K562 (cell line): ENCODE measurements at regions not wholly inside any gene's neighbourhood (a gene's known extent, or its start where the extent isn't known, plus 50 kb on each side); places are given as distances from the start of the nearest gene placed in this dataset.
A peak's percentile ranks its signal among the peaks of the same experiment; 100 is the strongest.

Experiments
- ATAC-seq: fragments of 200-7000 bp; cut with Tn5 transposase; 3 replicates; pipeline ENCODE4 v1.9.1; 2020; ENCODE audit warnings: moderate library complexity
- BruUV-seq: library from RNA; stranded (reverse); fragments of 400-500 nt; replicated peaks from 2 replicates; lab custom pipeline; 2021; lab: Mats Ljungman, UMichigan
- CTCF ChIA-PET: fragments of 300-600 bp; formaldehyde crosslinking; extraction: SDS; loops from one replicate; lab custom pipeline; 2021; ENCODE audit warnings: low intra/inter-chr PET ratio; lab: Yijun Ruan, JAX
- POLR2A ChIA-PET: fragments of 300-600, 350-650 bp; sonication (Branson Sonifier 250); formaldehyde crosslinking; extraction: SDS; loops from one replicate; lab custom pipeline; 2021; ENCODE audit warnings: antibody characterized with exemption, inconsistent platforms; lab: Yijun Ruan, JAX
- DNase-seq, 4 experiments: peaks; one replicate each; pipeline versions ENCODE4 v3.0.0 to v3.0.0-alpha.2; 2011 to 2018; ENCODE audit warnings: low spot score in 3 of 4, mixed read lengths in 3 of 4; ENCODE audit errors: extremely low read depth in 1 of 4
- FAIRE-seq: peaks from 2 replicates; lab custom pipeline; 2011; peaks lifted over from hg19 to GRCh38; lab: Jason Lieb, UNC
- H2AFZ ChIP-seq: 2 replicates; pipeline ENCODE4 v1.6.0; 2011; ENCODE audit warnings: low read depth, low read length, control low read depth, inconsistent platforms
- H3K27ac ChIP-seq: fragments of 200-600 bp; 3 replicates; pipeline ENCODE4 v1.8.0; 2011; ENCODE audit warnings: low read depth, mild to moderate bottlenecking, control low read depth, inconsistent platforms, low read length, moderate library complexity, mixed read lengths; ENCODE audit errors: extremely low read depth
- H3K27me3 ChIP-seq, 2 experiments: fragments of 300-600 bp in 1 of 2; 2 replicates in 1 of 2; 3 replicates in 1 of 2; pipeline versions ENCODE4 v1.6.0 to v1.8.0; 2011; ENCODE audit warnings: inconsistent platforms in 2 of 2, low read length in 2 of 2, mild to moderate bottlenecking in 1 of 2, mixed read lengths in 1 of 2, moderate library complexity in 1 of 2; ENCODE audit not compliant: control insufficient read depth in 2 of 2, insufficient read depth in 2 of 2
- H3K36me3 ChIP-seq: fragments of 300-600 bp; 3 replicates; pipeline ENCODE4 v1.8.0; 2011; ENCODE audit warnings: mild to moderate bottlenecking, low read length, inconsistent platforms; ENCODE audit not compliant: control insufficient read depth, insufficient read depth
- H3K4me1 ChIP-seq, 2 experiments: fragments of 200-600 bp in 1 of 2; replicated peaks in 1 of 2; 2 replicates in 1 of 2; 3 replicates in 1 of 2; pipeline versions ENCODE4 v1.5.1 to v1.8.0; 2011; ENCODE audit warnings: inconsistent platforms in 2 of 2, low read length in 2 of 2, mild to moderate bottlenecking in 1 of 2, mixed read lengths in 1 of 2, moderate library complexity in 1 of 2; ENCODE audit not compliant: control insufficient read depth in 2 of 2, insufficient read depth in 2 of 2
- H3K4me2 ChIP-seq: 2 replicates; pipeline ENCODE4 v1.6.1; 2011; ENCODE audit warnings: low read length, control low read depth, inconsistent platforms, mixed read lengths; ENCODE audit not compliant: insufficient read depth
- H3K4me3 ChIP-seq: fragments of 200-600 bp; sonication (generic), shearing (Covaris generic); 2 replicates; pipeline ENCODE4 v1.5.1; 2016; ENCODE audit warnings: control low read depth, inconsistent platforms
- H3K79me2 ChIP-seq: fragments of 200-600 bp; 3 replicates; pipeline ENCODE4 v1.8.0; 2011; ENCODE audit warnings: low read length, inconsistent platforms; ENCODE audit not compliant: control insufficient read depth, insufficient read depth
- H3K9ac ChIP-seq, 2 experiments: 2 replicates each; pipeline versions ENCODE4 v1.6.0 to v1.6.1; 2011; ENCODE audit warnings: low read depth in 2 of 2, low read length in 2 of 2, control low read depth in 1 of 2, inconsistent platforms in 1 of 2, mild to moderate bottlenecking in 1 of 2, mixed read lengths in 1 of 2; ENCODE audit not compliant: insufficient read depth in 1 of 2
- H3K9me1 ChIP-seq: one replicate; pipeline ENCODE4 v1.6.0; 2011; ENCODE audit warnings: inconsistent platforms, mild to moderate bottlenecking, low read length, moderate library complexity; ENCODE audit not compliant: control insufficient read depth, insufficient read depth
- H3K9me3 ChIP-seq: replicated peaks from 2 replicates; pipeline ENCODE4 v1.5.1; 2011; ENCODE audit warnings: low read depth, low read length, inconsistent platforms; ENCODE audit not compliant: control insufficient read depth, insufficient read depth
- H4K20me1 ChIP-seq: replicated peaks from 2 replicates; pipeline ENCODE4 v1.6.1; 2011; ENCODE audit warnings: low read length, inconsistent platforms, mixed read lengths; ENCODE audit not compliant: control insufficient read depth, insufficient read depth
- CEBPB ChIP-seq: fragments of 450-650 bp; IDR thresholded peaks from 2 replicates; pipeline ENCODE4 v1.6.1; 2016; ENCODE audit warnings: missing genetic modification characterization, missing compliant biosample characterization
- EP300 ChIP-seq: IDR thresholded peaks from 2 replicates; pipeline ENCODE4 v1.6.1; 2012; ENCODE audit warnings: low read length, improper control_type of control experiment
- KDM1A ChIP-seq, 2 experiments: fragments of 450-650 bp; IDR thresholded peaks; 2 replicates each; pipeline ENCODE4 v1.6.1; 2016; ENCODE audit warnings: mild to moderate bottlenecking in 2 of 2
- KLF13 ChIP-seq: fragments of 450-650 bp; IDR thresholded peaks from 2 replicates; pipeline ENCODE4 v1.6.1; 2016; ENCODE audit warnings: missing genetic modification characterization, low read depth, mild to moderate bottlenecking, missing compliant biosample characterization, moderate library complexity, borderline replicate concordance
- NFIC ChIP-seq: fragments of 450-650 bp; IDR thresholded peaks from 2 replicates; pipeline ENCODE4 v1.6.1; 2017; ENCODE audit warnings: mild to moderate bottlenecking, inconsistent platforms
- NFIX ChIP-seq: fragments of 250-450 bp; sonication (Bioruptor Pico); IDR thresholded peaks from 2 replicates; pipeline ENCODE4 v1.4.0; 2020; ENCODE audit warnings: low read depth, mild to moderate bottlenecking, moderate library complexity
- SLC30A9 ChIP-seq: fragments of 250-450 bp; sonication (Bioruptor Pico); IDR thresholded peaks from 2 replicates; pipeline ENCODE4 v1.8.0; 2022; ENCODE audit warnings: mild to moderate bottlenecking, moderate library complexity
- STAT5B ChIP-seq: fragments of 250-450 bp; sonication (Bioruptor Pico); IDR thresholded peaks from 2 replicates; pipeline ENCODE4 v1.8.0; 2021; ENCODE audit warnings: mild to moderate bottlenecking, inconsistent platforms
- TAF15 ChIP-seq: fragments of 200-400 bp; formaldehyde crosslinking; IDR thresholded peaks from 2 replicates; pipeline ENCODE4 v1.6.1; 2017; ENCODE audit warnings: mild to moderate bottlenecking, low read depth, low read length, moderate library complexity
- ZNF224 ChIP-seq: sonication (generic); formaldehyde crosslinking; IDR thresholded peaks from 2 replicates; pipeline ENCODE4 v1.8.0; 2022; ENCODE audit warnings: mild to moderate bottlenecking, missing genetic modification reagents
- ZNF24 ChIP-seq: fragments of 450-650 bp; IDR thresholded peaks from 2 replicates; pipeline ENCODE4 v1.6.1; 2016
- ZNF583 ChIP-seq: fragments of 250-450 bp; sonication (Bioruptor Pico); IDR thresholded peaks from 2 replicates; pipeline ENCODE4 v1.4.0; 2020
- WGBS: fragments of 100-300 bp; shearing (Covaris generic); methylation state at CpG from one replicate; pipeline ENCODE4 v1.1.6; 2016; ENCODE audit warnings: low coverage, mixed read lengths; ENCODE audit not compliant: insufficient coverage; ENCODE audit errors: missing lambda C conversion rate; 5-methylcytosine and 5-hydroxymethylcytosine counted together
- in situ Hi-C: fragments of 300-500 bp; cut with MboI; formaldehyde crosslinking; loops from 4 replicates; pipeline ENCODE4 v1.15.0; 2018; ENCODE audit warnings: inconsistent platforms, mixed read lengths
- intact Hi-C: fragments of 100-400 bp; cut with micrococcal nuclease; formaldehyde crosslinking; loops from 2 replicates; pipeline ENCODE4 v1.14.2; 2022
- TF ChIP-seq, protein P1 (sequence below): fragments of 150-350 bp; IDR thresholded peaks from 2 replicates; pipeline ENCODE4 v1.6.1; 2014; ENCODE audit warnings: low read depth, mild to moderate bottlenecking, low read length, borderline replicate concordance
- TF ChIP-seq, protein P2 (sequence below): fragments of 450-650 bp; IDR thresholded peaks from 2 replicates; pipeline ENCODE4 v1.6.1; 2016; ENCODE audit warnings: low read depth

DNA sequence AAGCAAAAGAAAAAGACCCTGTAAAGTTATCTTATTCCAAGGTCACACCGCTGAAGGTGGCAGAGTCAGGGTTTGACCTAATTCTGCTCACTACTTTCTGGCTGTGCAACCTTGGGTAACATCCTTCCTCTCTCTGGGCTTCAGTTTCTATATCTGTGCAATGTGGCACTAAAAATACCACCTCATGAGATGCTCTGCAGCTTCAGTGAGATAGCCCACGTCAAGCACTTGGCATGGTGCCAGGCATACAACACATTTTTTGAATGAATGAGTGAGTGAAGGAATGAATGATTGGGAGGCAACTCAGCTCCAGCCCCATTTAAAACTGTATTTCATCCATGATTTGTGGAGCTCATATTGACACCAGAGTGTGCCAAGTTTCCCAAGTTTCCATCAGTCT is 62.3 kb downstream of the FOXI1 start:
- in situ Hi-C loops (loop anchor here (10.0 kb wide), 1 partner anchor 453 kb away; no protein-coding TSS in a partner anchor), intact Hi-C loops (no loop called here)
- no peak overlapping the region for H3K27ac ChIP-seq
- H3K9me1 ChIP-seq = no peaks in the 10 kb centered on the region
- no peak overlapping the region for H3K4me3 ChIP-seq
- H3K79me2 ChIP-seq = no peaks in the 10 kb centered on the region
- no peaks in the 10 kb centered on the region for H3K4me1 ChIP-seq
- WGBS = 4% methylated on average over 2 of the region's 2 CpGs
- no peak overlapping the region for H2AFZ ChIP-seq
- H3K36me3 ChIP-seq = no peaks in the 10 kb centered on the region
- BruUV-seq = no TSS peak
- no peak for ATAC-seq
- FAIRE-seq = no peak
- no peak overlapping the region for H3K4me2 ChIP-seq
- POLR2A ChIA-PET = interaction anchor here (1.2 kb wide), 1 partner anchor 11 kb away, joined by 3 read pairs; no protein-coding TSS in a partner anchor
- H4K20me1 ChIP-seq = 0 out of 2 replicates have a peak, but pooled peaks cover 3% of the 10 kb centered on the region
- CTCF ChIA-PET = no interaction called here
- H3K9me3 ChIP-seq = no peaks in the 10 kb centered on the region
- peaks cover 18 to 56% of the 10 kb centered on the region in 2 experiments for H3K27me3 ChIP-seq
- no peak for DNase-seq
- H3K9ac ChIP-seq = no peak overlapping the region
- TF ChIP-seq EP300 (no peak), SLC30A9 (CRISPR knock-in tag) (no peak), STAT5B (CRISPR knock-in tag) (no peak), ZNF224 (CRISPR knock-in tag) (no peak), KLF13 (tag) (no peak), TAF15 (no peak), KDM1A (IDR thresholded peaks at IDR 0.05) (no peak), NFIC (peak; percentile 96), ZNF24 (peak; percentile 52; the same call in 1 of the 2 replicates), CEBPB (tag) (no peak), ZNF583 (CRISPR knock-in tag) (no peak), NFIX (CRISPR knock-in tag) (peak; percentile 85)
- TF ChIP-seq, protein P1, sequence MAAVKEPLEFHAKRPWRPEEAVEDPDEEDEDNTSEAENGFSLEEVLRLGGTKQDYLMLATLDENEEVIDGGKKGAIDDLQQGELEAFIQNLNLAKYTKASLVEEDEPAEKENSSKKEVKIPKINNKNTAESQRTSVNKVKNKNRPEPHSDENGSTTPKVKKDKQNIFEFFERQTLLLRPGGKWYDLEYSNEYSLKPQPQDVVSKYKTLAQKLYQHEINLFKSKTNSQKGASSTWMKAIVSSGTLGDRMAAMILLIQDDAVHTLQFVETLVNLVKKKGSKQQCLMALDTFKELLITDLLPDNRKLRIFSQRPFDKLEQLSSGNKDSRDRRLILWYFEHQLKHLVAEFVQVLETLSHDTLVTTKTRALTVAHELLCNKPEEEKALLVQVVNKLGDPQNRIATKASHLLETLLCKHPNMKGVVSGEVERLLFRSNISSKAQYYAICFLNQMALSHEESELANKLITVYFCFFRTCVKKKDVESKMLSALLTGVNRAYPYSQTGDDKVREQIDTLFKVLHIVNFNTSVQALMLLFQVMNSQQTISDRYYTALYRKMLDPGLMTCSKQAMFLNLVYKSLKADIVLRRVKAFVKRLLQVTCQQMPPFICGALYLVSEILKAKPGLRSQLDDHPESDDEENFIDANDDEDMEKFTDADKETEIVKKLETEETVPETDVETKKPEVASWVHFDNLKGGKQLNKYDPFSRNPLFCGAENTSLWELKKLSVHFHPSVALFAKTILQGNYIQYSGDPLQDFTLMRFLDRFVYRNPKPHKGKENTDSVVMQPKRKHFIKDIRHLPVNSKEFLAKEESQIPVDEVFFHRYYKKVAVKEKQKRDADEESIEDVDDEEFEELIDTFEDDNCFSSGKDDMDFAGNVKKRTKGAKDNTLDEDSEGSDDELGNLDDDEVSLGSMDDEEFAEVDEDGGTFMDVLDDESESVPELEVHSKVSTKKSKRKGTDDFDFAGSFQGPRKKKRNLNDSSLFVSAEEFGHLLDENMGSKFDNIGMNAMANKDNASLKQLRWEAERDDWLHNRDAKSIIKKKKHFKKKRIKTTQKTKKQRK = no peak
- TF ChIP-seq, protein P2, sequence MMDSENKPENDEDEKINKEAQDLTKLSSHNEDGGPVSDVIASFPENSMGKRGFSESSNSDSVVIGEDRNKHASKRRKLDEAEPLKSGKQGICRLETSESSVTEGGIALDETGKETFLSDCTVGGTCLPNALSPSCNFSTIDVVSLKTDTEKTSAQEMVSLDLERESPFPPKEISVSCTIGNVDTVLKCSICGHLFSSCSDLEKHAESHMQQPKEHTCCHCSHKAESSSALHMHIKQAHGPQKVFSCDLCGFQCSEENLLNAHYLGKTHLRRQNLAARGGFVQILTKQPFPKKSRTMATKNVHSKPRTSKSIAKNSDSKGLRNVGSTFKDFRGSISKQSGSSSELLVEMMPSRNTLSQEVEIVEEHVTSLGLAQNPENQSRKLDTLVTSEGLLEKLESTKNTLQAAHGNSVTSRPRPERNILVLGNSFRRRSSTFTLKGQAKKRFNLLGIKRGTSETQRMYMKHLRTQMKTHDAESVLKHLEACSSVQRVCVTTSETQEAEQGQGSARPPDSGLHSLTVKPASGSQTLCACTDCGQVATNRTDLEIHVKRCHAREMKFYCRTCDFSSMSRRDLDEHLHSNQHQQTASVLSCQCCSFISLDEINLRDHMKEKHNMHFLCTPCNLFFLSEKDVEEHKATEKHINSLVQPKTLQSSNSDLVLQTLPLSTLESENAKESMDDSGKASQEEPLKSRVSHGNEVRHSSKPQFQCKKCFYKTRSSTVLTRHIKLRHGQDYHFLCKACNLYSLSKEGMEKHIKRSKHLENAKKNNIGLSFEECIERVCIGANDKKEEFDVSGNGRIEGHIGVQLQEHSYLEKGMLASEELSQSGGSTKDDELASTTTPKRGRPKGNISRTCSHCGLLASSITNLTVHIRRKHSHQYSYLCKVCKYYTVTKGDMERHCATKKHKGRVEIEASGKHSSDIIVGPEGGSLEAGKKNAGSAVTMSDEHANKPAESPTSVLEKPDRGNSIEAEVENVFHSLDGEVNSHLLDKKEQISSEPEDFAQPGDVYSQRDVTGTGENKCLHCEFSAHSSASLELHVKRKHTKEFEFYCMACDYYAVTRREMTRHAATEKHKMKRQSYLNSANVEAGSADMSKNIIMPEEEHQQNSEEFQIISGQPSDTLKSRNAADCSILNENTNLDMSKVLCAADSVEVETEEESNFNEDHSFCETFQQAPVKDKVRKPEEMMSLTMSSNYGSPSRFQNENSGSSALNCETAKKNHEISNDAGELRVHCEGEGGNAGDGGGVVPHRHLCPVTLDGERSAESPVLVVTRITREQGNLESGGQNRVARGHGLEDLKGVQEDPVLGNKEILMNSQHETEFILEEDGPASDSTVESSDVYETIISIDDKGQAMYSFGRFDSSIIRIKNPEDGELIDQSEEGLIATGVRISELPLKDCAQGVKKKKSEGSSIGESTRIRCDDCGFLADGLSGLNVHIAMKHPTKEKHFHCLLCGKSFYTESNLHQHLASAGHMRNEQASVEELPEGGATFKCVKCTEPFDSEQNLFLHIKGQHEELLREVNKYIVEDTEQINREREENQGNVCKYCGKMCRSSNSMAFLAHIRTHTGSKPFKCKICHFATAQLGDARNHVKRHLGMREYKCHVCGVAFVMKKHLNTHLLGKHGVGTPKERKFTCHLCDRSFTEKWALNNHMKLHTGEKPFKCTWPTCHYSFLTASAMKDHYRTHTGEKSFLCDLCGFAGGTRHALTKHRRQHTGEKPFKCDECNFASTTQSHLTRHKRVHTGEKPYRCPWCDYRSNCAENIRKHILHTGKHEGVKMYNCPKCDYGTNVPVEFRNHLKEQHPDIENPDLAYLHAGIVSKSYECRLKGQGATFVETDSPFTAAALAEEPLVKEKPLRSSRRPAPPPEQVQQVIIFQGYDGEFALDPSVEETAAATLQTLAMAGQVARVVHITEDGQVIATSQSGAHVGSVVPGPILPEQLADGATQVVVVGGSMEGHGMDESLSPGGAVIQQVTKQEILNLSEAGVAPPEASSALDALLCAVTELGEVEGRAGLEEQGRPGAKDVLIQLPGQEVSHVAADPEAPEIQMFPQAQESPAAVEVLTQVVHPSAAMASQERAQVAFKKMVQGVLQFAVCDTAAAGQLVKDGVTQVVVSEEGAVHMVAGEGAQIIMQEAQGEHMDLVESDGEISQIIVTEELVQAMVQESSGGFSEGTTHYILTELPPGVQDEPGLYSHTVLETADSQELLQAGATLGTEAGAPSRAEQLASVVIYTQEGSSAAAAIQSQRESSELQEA = no peak
